WTC11 (cell line): ENCODE measurements at regions not wholly inside any gene's neighbourhood (a gene's known extent, or its start where the extent isn't known, plus 50 kb on each side); places are given as distances from the start of the nearest gene placed in this dataset.

ENCODE experiments used
- ATAC-seq: fragments of 200-7000 bp; cut with Tn5 transposase; 2 replicates; pipeline ENCODE4 v1.10.0; 2021; ENCODE audit warnings: mild to moderate bottlenecking, moderate library complexity
- CTCF ChIA-PET: fragments of 300-600 bp; sonication (Branson Sonifier 250); formaldehyde crosslinking; loops from one replicate; lab custom pipeline; 2021; ENCODE audit warnings: antibody characterized with exemption; lab: Charles Lee
- POLR2A ChIA-PET: fragments of 350-600 bp; sonication (Branson Sonifier 250); formaldehyde crosslinking; loops from one replicate; lab custom pipeline; 2021; ENCODE audit warnings: antibody characterized with exemption; lab: Charles Lee
- DNase-seq: peaks from one replicate; pipeline ENCODE4 v3.0.0; 2021; ENCODE audit warnings: low spot score
- H3K27ac Mint-ChIP-seq: 2 replicates; pipeline ENCODE4 v1.8.0; 2021; ENCODE audit warnings: mixed read lengths
- H3K27me3 Mint-ChIP-seq: 2 replicates; pipeline ENCODE4 v1.8.0; 2021; ENCODE audit warnings: low read depth, mild to moderate bottlenecking, moderate library complexity, mixed read lengths
- H3K36me3 Mint-ChIP-seq: 2 replicates; pipeline ENCODE4 v1.8.0; 2021; ENCODE audit warnings: mixed read lengths
- H3K4me1 Mint-ChIP-seq: 2 replicates; pipeline ENCODE4 v1.8.0; 2022; ENCODE audit warnings: mixed read lengths
- H3K4me3 Mint-ChIP-seq: 2 replicates; pipeline ENCODE4 v1.8.0; 2021; ENCODE audit warnings: mild to moderate bottlenecking, moderate library complexity, mixed read lengths
- H3K9me3 Mint-ChIP-seq: 2 replicates; pipeline ENCODE4 v1.8.0; 2021; ENCODE audit warnings: mixed read lengths
- CREM ChIP-seq: sonication (generic); formaldehyde crosslinking; IDR thresholded peaks from 2 replicates; pipeline ENCODE4 v1.8.1; 2022; ENCODE audit warnings: mild to moderate bottlenecking, missing genetic modification reagents, moderate library complexity
- GABPB1 ChIP-seq: sonication (generic); formaldehyde crosslinking; IDR thresholded peaks from 2 replicates; pipeline ENCODE4 v1.8.1; 2023; ENCODE audit warnings: mild to moderate bottlenecking, missing genetic modification reagents
- JAZF1 ChIP-seq: fragments of 250-450 bp; sonication (Bioruptor Pico); IDR thresholded peaks from 2 replicates; pipeline ENCODE4 v1.9.0; 2021; ENCODE audit warnings: moderate library complexity, mild to moderate bottlenecking, inconsistent platforms
- NFYB ChIP-seq: sonication (generic); formaldehyde crosslinking; conservative IDR thresholded peaks from 2 replicates; pipeline ENCODE4 v1.8.0; 2022; ENCODE audit warnings: low read depth, missing genetic modification reagents
- NR2C2 ChIP-seq: sonication (generic); formaldehyde crosslinking; IDR thresholded peaks from 2 replicates; pipeline ENCODE4 v1.8.0; 2022; ENCODE audit warnings: mild to moderate bottlenecking, missing genetic modification reagents
- OVOL2 ChIP-seq: fragments of 250-450 bp; sonication (Bioruptor Pico); IDR thresholded peaks from 2 replicates; pipeline ENCODE4 v1.9.0; 2021; ENCODE audit warnings: mild to moderate bottlenecking, borderline replicate concordance
- RELA ChIP-seq: sonication (generic); formaldehyde crosslinking; IDR thresholded peaks from 2 replicates; pipeline ENCODE4 v1.8.1; 2022; ENCODE audit warnings: missing genetic modification reagents, mild to moderate bottlenecking, borderline replicate concordance
- TEAD4 ChIP-seq: sonication (generic); formaldehyde crosslinking; IDR thresholded peaks from 2 replicates; pipeline ENCODE4 v1.8.0; 2022; ENCODE audit warnings: mild to moderate bottlenecking, missing genetic modification reagents
- TF ChIP-seq, protein P1 (sequence below): sonication (generic); formaldehyde crosslinking; IDR thresholded peaks from 2 replicates; pipeline ENCODE4 v1.8.1; 2022; ENCODE audit warnings: mild to moderate bottlenecking, moderate library complexity, missing genetic modification reagents
- TF ChIP-seq, protein P2 (sequence below): sonication (generic); formaldehyde crosslinking; IDR thresholded peaks from 2 replicates; pipeline ENCODE4 v1.8.1; 2023; ENCODE audit warnings: mild to moderate bottlenecking, missing genetic modification reagents, borderline replicate concordance
- TF ChIP-seq, protein P3 (sequence below): fragments of 250-450 bp; sonication (Bioruptor Pico); IDR thresholded peaks from 2 replicates; pipeline ENCODE4 v2.1.2; 2022; ENCODE audit warnings: mild to moderate bottlenecking, moderate library complexity
- TF ChIP-seq, protein P4 (sequence below): sonication (generic); formaldehyde crosslinking; IDR thresholded peaks from 2 replicates; pipeline ENCODE4 v1.8.1; 2023; ENCODE audit warnings: mild to moderate bottlenecking, missing genetic modification reagents
- TF ChIP-seq, protein P5 (sequence below): sonication (generic); formaldehyde crosslinking; IDR thresholded peaks from 2 replicates; pipeline ENCODE4 v1.8.0; 2022; ENCODE audit warnings: mild to moderate bottlenecking, missing genetic modification reagents
- TF ChIP-seq, protein P6 (sequence below): sonication (generic); formaldehyde crosslinking; IDR thresholded peaks from 2 replicates; pipeline ENCODE4 v1.8.0; 2023; ENCODE audit warnings: missing genetic modification reagents
- TF ChIP-seq, protein P7 (sequence below): sonication (generic); formaldehyde crosslinking; IDR thresholded peaks from 2 replicates; pipeline ENCODE4 v1.8.1; 2022; ENCODE audit warnings: mild to moderate bottlenecking, missing genetic modification reagents, moderate library complexity, borderline replicate concordance
- TF ChIP-seq, protein P8 (sequence below): sonication (generic); formaldehyde crosslinking; IDR thresholded peaks from 2 replicates; pipeline ENCODE4 v1.8.1; 2023; ENCODE audit warnings: mild to moderate bottlenecking, missing genetic modification reagents, moderate library complexity

DNA sequence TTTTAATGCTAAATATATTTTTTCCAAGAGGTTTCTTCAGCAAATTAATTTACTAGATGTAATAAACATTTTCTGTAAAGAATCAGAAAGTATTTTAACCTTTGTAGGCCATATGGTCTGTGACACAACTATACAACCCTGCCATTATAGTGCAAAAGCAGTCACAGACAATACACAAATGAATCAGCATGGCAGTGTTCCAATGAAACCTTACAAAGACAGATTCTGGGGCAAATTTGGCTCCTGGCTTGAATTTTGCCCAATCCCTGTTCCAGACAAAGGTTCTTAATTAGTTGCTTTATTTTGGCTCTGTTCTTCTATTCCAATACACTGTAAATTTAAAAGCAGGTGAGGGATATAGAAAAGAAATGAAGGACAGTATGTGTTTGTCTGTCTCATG lies 352.5 kb downstream of the C12orf50 start (continued):
- TF ChIP-seq, protein P1, sequence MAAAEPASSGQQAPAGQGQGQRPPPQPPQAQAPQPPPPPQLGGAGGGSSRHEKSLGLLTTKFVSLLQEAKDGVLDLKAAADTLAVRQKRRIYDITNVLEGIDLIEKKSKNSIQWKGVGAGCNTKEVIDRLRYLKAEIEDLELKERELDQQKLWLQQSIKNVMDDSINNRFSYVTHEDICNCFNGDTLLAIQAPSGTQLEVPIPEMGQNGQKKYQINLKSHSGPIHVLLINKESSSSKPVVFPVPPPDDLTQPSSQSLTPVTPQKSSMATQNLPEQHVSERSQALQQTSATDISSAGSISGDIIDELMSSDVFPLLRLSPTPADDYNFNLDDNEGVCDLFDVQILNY (CRISPR knock-in tag) = no peak

DNA sequence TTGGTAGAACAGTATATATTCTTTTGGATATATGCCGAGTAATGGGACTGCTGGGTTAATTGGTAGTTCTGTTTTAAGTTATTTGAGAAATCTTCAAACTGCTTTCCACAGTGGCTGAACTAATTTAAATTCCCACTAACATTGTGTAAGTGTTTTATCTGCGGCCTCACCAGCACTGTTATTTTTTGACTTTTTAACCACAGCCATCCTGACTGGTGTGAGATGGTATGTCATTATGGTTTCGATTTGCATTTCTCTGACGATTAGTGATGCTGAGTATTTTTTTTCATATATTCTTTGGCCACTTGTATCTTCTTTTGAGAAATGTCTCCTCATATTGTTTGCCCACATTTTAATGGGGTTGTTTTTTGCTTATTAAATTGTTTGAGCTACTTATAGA lies 357.4 kb downstream of the C12orf50 start:
- ATAC-seq (no peak), DNase-seq (no peak)
- Mint-ChIP-seq H3K4me3 (no peak overlapping the region), H3K27me3 (no peaks in the 10 kb centered on the region), H3K36me3 (no peaks in the 10 kb centered on the region), H3K4me1 (no peaks in the 10 kb centered on the region), H3K9me3 (peaks cover 23% of the 10 kb centered on the region), H3K27ac (no peak overlapping the region)
- ChIA-PET CTCF (no interaction called here), POLR2A (no interaction called here)
- TF ChIP-seq OVOL2 (CRISPR knock-in tag) (no peak), RELA (CRISPR knock-in tag) (no peak)

DNA sequence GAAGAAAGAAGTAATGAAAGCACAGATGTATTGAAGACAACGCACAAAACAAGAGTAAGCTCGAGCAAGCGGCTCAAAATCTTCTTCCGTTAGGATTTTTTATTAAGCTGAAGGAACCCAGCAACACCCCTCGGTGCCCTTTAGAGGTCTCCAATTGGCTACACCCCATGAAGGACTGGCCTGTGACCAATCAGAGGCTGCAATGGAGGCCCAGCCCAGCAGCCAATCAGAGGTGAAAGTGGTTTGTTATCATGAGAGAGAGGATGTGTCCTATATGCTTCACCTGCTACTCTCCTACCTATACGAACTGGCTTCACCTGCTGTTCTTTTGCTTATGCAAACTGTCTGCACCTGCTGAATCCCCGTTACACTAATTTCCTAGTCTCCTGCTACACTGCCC lies 358.8 kb downstream of the C12orf50 start:
- no peak overlapping the region for H3K4me3 Mint-ChIP-seq
- H3K9me3 Mint-ChIP-seq = peaks cover 31% of the 10 kb centered on the region
- ChIA-PET CTCF (no interaction called here), POLR2A (no interaction called here)
- H3K27ac Mint-ChIP-seq = no peak overlapping the region
- H3K4me1 Mint-ChIP-seq = no peaks in the 10 kb centered on the region
- H3K27me3 Mint-ChIP-seq = no peaks in the 10 kb centered on the region
- TF ChIP-seq TEAD4 (CRISPR knock-in tag) (no peak), NFYB (CRISPR knock-in tag) (peak; percentile 64), OVOL2 (CRISPR knock-in tag) (no peak)
- TF ChIP-seq, protein P2, sequence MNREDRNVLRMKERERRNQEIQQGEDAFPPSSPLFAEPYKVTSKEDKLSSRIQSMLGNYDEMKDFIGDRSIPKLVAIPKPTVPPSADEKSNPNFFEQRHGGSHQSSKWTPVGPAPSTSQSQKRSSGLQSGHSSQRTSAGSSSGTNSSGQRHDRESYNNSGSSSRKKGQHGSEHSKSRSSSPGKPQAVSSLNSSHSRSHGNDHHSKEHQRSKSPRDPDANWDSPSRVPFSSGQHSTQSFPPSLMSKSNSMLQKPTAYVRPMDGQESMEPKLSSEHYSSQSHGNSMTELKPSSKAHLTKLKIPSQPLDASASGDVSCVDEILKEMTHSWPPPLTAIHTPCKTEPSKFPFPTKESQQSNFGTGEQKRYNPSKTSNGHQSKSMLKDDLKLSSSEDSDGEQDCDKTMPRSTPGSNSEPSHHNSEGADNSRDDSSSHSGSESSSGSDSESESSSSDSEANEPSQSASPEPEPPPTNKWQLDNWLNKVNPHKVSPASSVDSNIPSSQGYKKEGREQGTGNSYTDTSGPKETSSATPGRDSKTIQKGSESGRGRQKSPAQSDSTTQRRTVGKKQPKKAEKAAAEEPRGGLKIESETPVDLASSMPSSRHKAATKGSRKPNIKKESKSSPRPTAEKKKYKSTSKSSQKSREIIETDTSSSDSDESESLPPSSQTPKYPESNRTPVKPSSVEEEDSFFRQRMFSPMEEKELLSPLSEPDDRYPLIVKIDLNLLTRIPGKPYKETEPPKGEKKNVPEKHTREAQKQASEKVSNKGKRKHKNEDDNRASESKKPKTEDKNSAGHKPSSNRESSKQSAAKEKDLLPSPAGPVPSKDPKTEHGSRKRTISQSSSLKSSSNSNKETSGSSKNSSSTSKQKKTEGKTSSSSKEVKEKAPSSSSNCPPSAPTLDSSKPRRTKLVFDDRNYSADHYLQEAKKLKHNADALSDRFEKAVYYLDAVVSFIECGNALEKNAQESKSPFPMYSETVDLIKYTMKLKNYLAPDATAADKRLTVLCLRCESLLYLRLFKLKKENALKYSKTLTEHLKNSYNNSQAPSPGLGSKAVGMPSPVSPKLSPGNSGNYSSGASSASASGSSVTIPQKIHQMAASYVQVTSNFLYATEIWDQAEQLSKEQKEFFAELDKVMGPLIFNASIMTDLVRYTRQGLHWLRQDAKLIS (CRISPR knock-in tag) = no peak
- DNase-seq = peak; percentile 22
- no peaks in the 10 kb centered on the region for H3K36me3 Mint-ChIP-seq
- peak; percentile 91 for ATAC-seq

DNA sequence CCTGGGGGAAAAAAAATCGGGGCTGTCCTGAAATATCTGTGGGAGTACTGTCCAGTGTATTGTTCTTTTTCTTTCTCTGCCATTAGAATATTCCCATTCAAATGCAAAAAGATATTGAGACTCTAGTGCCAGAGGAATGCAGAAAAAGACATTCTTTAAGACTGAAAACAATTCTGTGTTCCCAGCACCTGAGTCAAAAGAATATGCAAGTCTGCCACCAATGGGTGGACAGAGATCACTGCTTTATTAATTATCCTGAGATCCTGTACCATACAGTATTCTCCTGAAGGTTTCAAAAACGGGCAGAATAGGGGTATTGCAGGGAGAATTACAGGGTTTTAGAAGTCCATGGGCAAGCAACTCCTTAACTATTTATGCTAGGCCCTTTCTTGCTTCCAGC lies 361.8 kb downstream of the C12orf50 start:
- no peak; the same call in 1 of the 2 replicates for ATAC-seq
- no peak for DNase-seq
- H3K4me3 Mint-ChIP-seq = no peak overlapping the region
- TF ChIP-seq, protein P3, sequence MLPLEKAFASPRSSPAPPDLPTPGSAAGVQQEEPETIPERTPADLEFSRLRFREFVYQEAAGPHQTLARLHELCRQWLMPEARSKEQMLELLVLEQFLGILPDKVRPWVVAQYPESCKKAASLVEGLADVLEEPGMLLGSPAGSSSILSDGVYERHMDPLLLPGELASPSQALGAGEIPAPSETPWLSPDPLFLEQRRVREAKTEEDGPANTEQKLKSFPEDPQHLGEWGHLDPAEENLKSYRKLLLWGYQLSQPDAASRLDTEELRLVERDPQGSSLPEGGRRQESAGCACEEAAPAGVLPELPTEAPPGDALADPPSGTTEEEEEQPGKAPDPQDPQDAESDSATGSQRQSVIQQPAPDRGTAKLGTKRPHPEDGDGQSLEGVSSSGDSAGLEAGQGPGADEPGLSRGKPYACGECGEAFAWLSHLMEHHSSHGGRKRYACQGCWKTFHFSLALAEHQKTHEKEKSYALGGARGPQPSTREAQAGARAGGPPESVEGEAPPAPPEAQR (CRISPR knock-in tag) = no peak
- TF ChIP-seq CREM (CRISPR knock-in tag) (no peak), JAZF1 (CRISPR knock-in tag) (no peak), GABPB1 (CRISPR knock-in tag) (no peak), NR2C2 (CRISPR knock-in tag) (no peak)
- TF ChIP-seq, protein P4, sequence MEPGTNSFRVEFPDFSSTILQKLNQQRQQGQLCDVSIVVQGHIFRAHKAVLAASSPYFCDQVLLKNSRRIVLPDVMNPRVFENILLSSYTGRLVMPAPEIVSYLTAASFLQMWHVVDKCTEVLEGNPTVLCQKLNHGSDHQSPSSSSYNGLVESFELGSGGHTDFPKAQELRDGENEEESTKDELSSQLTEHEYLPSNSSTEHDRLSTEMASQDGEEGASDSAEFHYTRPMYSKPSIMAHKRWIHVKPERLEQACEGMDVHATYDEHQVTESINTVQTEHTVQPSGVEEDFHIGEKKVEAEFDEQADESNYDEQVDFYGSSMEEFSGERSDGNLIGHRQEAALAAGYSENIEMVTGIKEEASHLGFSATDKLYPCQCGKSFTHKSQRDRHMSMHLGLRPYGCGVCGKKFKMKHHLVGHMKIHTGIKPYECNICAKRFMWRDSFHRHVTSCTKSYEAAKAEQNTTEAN (CRISPR knock-in tag) = no peak
- TF ChIP-seq, protein P5, sequence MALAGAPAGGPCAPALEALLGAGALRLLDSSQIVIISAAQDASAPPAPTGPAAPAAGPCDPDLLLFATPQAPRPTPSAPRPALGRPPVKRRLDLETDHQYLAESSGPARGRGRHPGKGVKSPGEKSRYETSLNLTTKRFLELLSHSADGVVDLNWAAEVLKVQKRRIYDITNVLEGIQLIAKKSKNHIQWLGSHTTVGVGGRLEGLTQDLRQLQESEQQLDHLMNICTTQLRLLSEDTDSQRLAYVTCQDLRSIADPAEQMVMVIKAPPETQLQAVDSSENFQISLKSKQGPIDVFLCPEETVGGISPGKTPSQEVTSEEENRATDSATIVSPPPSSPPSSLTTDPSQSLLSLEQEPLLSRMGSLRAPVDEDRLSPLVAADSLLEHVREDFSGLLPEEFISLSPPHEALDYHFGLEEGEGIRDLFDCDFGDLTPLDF (CRISPR knock-in tag) = no peak
- TF ChIP-seq, protein P6, sequence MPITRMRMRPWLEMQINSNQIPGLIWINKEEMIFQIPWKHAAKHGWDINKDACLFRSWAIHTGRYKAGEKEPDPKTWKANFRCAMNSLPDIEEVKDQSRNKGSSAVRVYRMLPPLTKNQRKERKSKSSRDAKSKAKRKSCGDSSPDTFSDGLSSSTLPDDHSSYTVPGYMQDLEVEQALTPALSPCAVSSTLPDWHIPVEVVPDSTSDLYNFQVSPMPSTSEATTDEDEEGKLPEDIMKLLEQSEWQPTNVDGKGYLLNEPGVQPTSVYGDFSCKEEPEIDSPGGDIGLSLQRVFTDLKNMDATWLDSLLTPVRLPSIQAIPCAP (CRISPR knock-in tag) = no peak
- TF ChIP-seq, protein P7, sequence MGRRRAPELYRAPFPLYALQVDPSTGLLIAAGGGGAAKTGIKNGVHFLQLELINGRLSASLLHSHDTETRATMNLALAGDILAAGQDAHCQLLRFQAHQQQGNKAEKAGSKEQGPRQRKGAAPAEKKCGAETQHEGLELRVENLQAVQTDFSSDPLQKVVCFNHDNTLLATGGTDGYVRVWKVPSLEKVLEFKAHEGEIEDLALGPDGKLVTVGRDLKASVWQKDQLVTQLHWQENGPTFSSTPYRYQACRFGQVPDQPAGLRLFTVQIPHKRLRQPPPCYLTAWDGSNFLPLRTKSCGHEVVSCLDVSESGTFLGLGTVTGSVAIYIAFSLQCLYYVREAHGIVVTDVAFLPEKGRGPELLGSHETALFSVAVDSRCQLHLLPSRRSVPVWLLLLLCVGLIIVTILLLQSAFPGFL (CRISPR knock-in tag) = no peak
- TF ChIP-seq, protein P8, sequence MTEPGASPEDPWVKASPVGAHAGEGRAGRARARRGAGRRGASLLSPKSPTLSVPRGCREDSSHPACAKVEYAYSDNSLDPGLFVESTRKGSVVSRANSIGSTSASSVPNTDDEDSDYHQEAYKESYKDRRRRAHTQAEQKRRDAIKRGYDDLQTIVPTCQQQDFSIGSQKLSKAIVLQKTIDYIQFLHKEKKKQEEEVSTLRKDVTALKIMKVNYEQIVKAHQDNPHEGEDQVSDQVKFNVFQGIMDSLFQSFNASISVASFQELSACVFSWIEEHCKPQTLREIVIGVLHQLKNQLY (CRISPR knock-in tag) = no peak

More for the DNA sequence above, 361.8 kb downstream of the C12orf50 start:
- POLR2A ChIA-PET = no interaction called here
- CTCF ChIA-PET = no interaction called here
- Mint-ChIP-seq H3K9me3 (peaks cover 30% of the 10 kb centered on the region), H3K27ac (no peak overlapping the region), H3K27me3 (no peaks in the 10 kb centered on the region), H3K4me1 (no peaks in the 10 kb centered on the region), H3K36me3 (no peaks in the 10 kb centered on the region)
